Heart right ventricle (tissue), 16 donors: ENCODE measurements at regions not wholly inside any gene's neighbourhood (a gene's known extent, or its start where the extent isn't known, plus 50 kb on each side); places are given as distances from the start of the nearest gene placed in this dataset.
A peak's percentile ranks its signal among the peaks of the same experiment; 100 is the strongest.
"Not testable (repeated sequence)": the region's sequence is repeated elsewhere in the genome, so short reads cannot be mapped to it uniquely, and the experiment has no call there.

Experiments used
- ATAC-seq, 8 donors: fragments of 200-7000 bp; cut with Tn5 transposase; one replicate each; pipeline ENCODE4 v1.9.1; 2020; ENCODE audit warnings: mild to moderate bottlenecking in 8 of 8, moderate library complexity in 8 of 8, moderate number of reproducible peaks in 1 of 8
- DNase-seq, 2 donors: peaks; one replicate each; pipeline ENCODE4 v3.0.0-alpha.2; 2020
- H3K27ac ChIP-seq, 10 donors: fragments of 200-600 bp; sonication (generic) in 2 of 10; one replicate each; pipeline versions ENCODE4 v1.5.0 to v1.8.0; 2020 to 2022; ENCODE audit warnings: mild to moderate bottlenecking in 3 of 10
- H3K27me3 ChIP-seq, 7 donors: fragments of 200-600 bp; one replicate each; pipeline ENCODE4 v1.8.0; 2021 to 2022; ENCODE audit warnings: mild to moderate bottlenecking in 2 of 7
- H3K36me3 ChIP-seq, 9 donors: fragments of 200-600 bp; sonication (generic) in 1 of 9; one replicate each; pipeline versions ENCODE4 v1.5.0 to v1.8.0; 2020 to 2022; ENCODE audit warnings: mild to moderate bottlenecking in 2 of 9
- H3K4me1 ChIP-seq, 9 donors: fragments of 200-600 bp; sonication (generic) in 1 of 9; one replicate each; pipeline versions ENCODE4 v1.5.0 to v1.8.0; 2020 to 2022; ENCODE audit warnings: mild to moderate bottlenecking in 4 of 9
- H3K4me3 ChIP-seq, 10 donors: fragments of 200-600 bp; sonication (generic) in 2 of 10; one replicate each; pipeline versions ENCODE4 v1.5.0 to v1.8.0; 2020 to 2022; ENCODE audit warnings: mild to moderate bottlenecking in 7 of 10, moderate library complexity in 2 of 10
- H3K9me3 ChIP-seq, 11 donors: fragments of 200-600 bp in 10 of 11; sonication (generic) in 2 of 11; one replicate each; pipeline versions ENCODE4 v1.5.0 to v1.8.0; 2013 to 2022; ENCODE audit warnings: mild to moderate bottlenecking in 2 of 11, control low read depth in 1 of 11, moderate library complexity in 1 of 11
- CTCF ChIP-seq, 9 donors: fragments of 200-600 bp; sonication (generic) in 2 of 9; IDR thresholded peaks; one replicate each; pipeline versions ENCODE4 v1.5.0 to v1.8.0; 2021 to 2022; ENCODE audit warnings: antibody characterized with exemption in 9 of 9, mild to moderate bottlenecking in 5 of 9, moderate library complexity in 1 of 9
- WGBS, 2 donors: extraction: QIAGEN DNeasy Blood & Tissue Kit; methylation state at CpG; one replicate each; pipeline ENCODE4 v1.1.7; 2013; ENCODE audit warnings: inconsistent platforms in 1 of 2; 5-methylcytosine and 5-hydroxymethylcytosine counted together
- intact Hi-C, 10 donors: fragments of 100-400 bp; cut with DNase I; formaldehyde crosslinking; loops; one replicate each; pipeline versions ENCODE4 v1.11.1 to v1.14.2; 2022
- donor health status: Arrhythmogenic right ventricular cardiomyopathy.
- donor health status: ischemic (EF 13 %, LVEDD 7.1; RV severe dilation, severe dysfunction).
- donor health status: healthy with polysubstance abuse.
- donor health status: DM: no; HTN: yes; CAD: no.
- donor health status: DM: no; HTN: no; CAD: no.
- donor health status: ischemic (EF 25% LVEDD 6.9; RV normal size, moderate dysfunction).
- donor health status: ischemic (EF 25% LVEDD 5.7; RV mildly dilated, moderate dysfunction).
- donor health status: healthy.
- donor health status: DM: yes; HTN: yes; CAD: no.
- donor health status: Ischemic cardiomyopathy.
- donor health status: ischemic (EF 35%, LVEDD 5.7; RV mildly dilated, moderate dysfunction).
- donor health status: nonischemic (EF 11% LVEDD 7.7; RV severe dilation, severe dysfunction).
- donor health status: DM: yes; HTN: yes; CAD: no.
- donor health status: PGD.
- donor health status: ischemic (EF 29% LVEDD 5.4; RV normal size, mild dysfunction).
- donor health status: nonischemic (EF 23%, LVEDD 6.1; RV moderate dilation, normal function).

GRCh38 chr1:56092684-56093570, 486.4 kb downstream of the PLPP3 start:
- 46 to 64% methylated on average over 2 of the region's 2 CpGs for WGBS, 2 donors
- no peaks in the 10 kb centered on the region for H3K27me3 ChIP-seq
- ATAC-seq (peak in 2 of 8 donors; percentile 28 to 33), DNase-seq (no peak)
- no peaks in the 10 kb centered on the region for H3K36me3 ChIP-seq
- intact Hi-C loops: no loop called here
- H3K4me3 ChIP-seq: no peak overlapping the region
- H3K4me1 ChIP-seq: peaks cover 0 to 15% (median 0%) of the 10 kb centered on the region in 9 donors
- no peak for TF ChIP-seq CTCF (IDR thresholded peaks at IDR 0.05)
- no peak overlapping the region for H3K27ac ChIP-seq
- H3K9me3 ChIP-seq: peaks cover 0 to 10% (median 0%) of the 10 kb centered on the region in 11 donors

- intact Hi-C loops: loop anchor here in 1 of 10 donors (1.0 kb wide), 1 partner anchor 9 kb away; no protein-coding TSS in a partner anchor
- H3K27ac ChIP-seq, ATAC-seq, H3K36me3 ChIP-seq, H3K4me1 ChIP-seq, H3K4me3 ChIP-seq, DNase-seq, H3K27me3 ChIP-seq: not testable (repeated sequence)
- WGBS, 2 donors: 89 to 94% methylated on average over 15 to 16 of the region's 17 CpGs
- H3K9me3 ChIP-seq: peaks cover 0 to 15% (median 0%) of the 10 kb centered on the region in 11 donors
These were observed 489.5 kb downstream of the PLPP3 start for GRCh38 chr1:56089826-56090225.

- H3K9me3 ChIP-seq: peaks cover 0 to 15% (median 0%) of the 10 kb centered on the region in 11 donors
- no peak overlapping the region for H3K4me3 ChIP-seq
- no peak for TF ChIP-seq CTCF (IDR thresholded peaks at IDR 0.05)
- WGBS, 2 donors: 35 to 42% methylated on average over 1 of the region's 1 CpG
- ATAC-seq (no peak), DNase-seq (no peak)
- H3K36me3 ChIP-seq: no peaks in the 10 kb centered on the region
- intact Hi-C loops: no loop called here
- H3K27ac ChIP-seq: no peak overlapping the region
- no peaks in the 10 kb centered on the region for H3K27me3 ChIP-seq
- peaks cover 0 to 13% (median 5%) of the 10 kb centered on the region in 9 donors for H3K4me1 ChIP-seq
These were observed 495.1 kb downstream of the PLPP3 start for GRCh38 chr1:56084246-56084645.

- Histone ChIP-seq H3K27me3 (no peaks in the 10 kb centered on the region), H3K4me1 (peaks cover 0 to 13% (median 5%) of the 10 kb centered on the region in 9 donors), H3K27ac (peak overlapping the region in 2 of 10 donors; percentile 20 to 43), H3K9me3 (no peaks in the 10 kb centered on the region), H3K36me3 (no peaks in the 10 kb centered on the region), H3K4me3 (no peak overlapping the region)
- no peak for TF ChIP-seq CTCF (IDR thresholded peaks at IDR 0.05)
- no peak for ATAC-seq
- no peak for DNase-seq
- 63 to 66% methylated on average over 2 of the region's 2 CpGs for WGBS, 2 donors
- intact Hi-C loops: loop anchor here in 1 of 10 donors (1.0 kb wide), 1 partner anchor 8 kb away; no protein-coding TSS in a partner anchor
These were observed 497.6 kb downstream of the PLPP3 start for GRCh38 chr1:56081736-56082135.
